Suppressor macrophage treated with lipopolysaccharide for 1 hour (primary cell): ENCODE measurements at regions not wholly inside any gene's neighbourhood (a gene's known extent, or its start where the extent isn't known, plus 50 kb on each side); places are given as distances from the start of the nearest gene placed in this dataset.

Experiments used
- DNase-seq, 3 donors: peaks; one replicate each; pipeline ENCODE4 v3.0.0-alpha.2; 2020 to 2022

GRCh38 chr5:4082966-4083564 lies 487.4 kb downstream of the IRX1 start:
- DNase-seq: no peak

DNA sequence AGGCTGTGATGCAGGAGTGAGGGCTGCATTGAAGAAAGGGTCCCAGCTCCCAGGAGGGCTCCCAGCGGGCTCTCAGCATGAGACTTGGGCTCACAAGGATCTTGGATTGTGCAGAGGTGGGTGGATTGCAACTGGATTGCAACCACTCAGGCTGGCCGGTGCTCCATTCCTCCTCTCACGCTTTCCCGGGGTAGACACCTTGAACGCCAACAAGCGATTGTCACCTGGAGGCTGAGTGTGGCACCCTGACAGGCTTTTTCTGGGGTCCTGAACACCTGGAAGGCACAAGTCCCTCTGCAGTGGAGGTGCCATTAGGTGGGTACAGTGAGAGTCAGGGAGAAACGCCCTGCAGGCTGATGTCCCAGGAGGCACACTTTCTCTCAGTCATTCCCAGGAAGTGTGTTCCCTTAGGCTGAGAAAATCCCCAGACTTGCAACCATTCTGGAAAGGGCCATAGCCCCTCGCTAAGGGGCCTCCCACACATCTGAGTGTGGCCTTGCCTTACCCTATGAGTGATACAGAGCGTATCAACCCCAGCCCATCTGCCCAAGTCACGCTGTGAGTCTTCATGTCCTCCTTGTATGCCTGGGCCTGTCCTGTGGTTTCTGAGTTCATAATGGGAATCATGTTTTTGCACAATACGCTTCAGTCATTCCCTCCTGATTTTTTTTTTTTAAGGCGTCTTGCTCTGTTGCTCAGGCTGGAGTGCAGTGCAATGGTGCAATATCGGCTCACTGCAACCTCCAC lies 488.1 kb downstream of the IRX1 start:
- DNase-seq: no peak

- DNase-seq: no peak
Observed at GRCh38 chr5:4086081-4086480, 490.4 kb downstream of the IRX1 start.

DNA sequence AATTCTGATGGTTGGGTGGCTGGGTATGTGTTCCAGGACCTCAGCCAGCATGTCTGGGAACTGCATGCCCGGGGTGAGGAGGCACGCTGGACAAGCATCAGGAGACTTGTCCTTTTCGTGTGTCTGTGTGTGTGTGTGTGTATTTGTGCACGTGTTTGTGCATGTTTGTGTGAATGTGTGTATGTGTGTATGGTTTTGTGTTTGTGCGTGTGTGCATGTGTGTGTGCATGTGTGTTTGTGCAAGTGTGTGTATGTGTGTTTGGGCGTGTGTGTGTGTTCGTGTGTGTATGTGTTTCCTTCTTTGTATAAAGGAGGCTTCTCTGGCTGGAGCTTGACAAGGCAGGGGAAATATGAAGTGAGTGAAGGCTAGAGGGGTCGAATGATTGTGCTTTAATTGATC lies 491.5 kb downstream of the IRX1 start:
- no peak for DNase-seq

DNA sequence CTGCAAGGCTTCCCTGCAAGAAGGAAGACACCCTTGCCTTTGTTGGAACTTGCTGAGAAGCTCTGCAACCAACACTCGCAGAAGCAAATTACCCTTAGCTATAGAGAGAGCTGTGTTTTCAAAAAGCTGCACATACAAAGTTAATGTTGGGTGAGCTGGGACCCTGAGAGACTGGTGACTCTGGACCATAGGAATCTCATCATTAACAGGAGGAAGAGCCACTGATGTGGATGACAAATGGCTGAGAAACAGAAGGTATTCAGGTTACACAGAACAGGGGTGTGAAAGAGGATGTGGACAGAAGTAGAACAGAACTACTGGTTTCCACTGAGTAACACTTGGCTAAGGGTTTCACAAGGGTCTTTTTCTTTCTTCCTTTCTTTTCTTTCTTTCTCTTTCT lies 493.5 kb downstream of the IRX1 start:
- DNase-seq: no peak

- no peak for DNase-seq
Observed at GRCh38 chr5:4093236-4093635, 497.6 kb downstream of the IRX1 start.

DNA sequence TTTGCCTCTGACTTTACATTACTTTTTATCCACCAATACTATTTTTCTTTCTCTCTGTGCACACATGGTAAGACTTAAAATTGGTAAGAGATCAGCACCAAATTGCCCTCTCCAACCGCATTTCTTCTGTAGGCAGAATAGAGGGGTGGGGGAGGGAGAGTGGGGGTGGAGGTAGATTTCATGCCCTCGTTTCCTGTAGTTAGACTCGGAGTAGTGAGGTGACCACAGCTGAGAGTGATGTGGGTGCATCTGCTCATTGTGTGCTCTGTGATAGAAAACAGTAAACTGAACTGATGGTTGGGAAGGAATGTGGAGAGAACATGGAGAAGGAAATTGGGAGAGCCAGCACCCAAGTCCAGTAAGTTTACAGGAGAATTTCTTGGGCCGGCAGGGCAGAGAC lies 498.3 kb downstream of the IRX1 start:
- no peak for DNase-seq

DNA sequence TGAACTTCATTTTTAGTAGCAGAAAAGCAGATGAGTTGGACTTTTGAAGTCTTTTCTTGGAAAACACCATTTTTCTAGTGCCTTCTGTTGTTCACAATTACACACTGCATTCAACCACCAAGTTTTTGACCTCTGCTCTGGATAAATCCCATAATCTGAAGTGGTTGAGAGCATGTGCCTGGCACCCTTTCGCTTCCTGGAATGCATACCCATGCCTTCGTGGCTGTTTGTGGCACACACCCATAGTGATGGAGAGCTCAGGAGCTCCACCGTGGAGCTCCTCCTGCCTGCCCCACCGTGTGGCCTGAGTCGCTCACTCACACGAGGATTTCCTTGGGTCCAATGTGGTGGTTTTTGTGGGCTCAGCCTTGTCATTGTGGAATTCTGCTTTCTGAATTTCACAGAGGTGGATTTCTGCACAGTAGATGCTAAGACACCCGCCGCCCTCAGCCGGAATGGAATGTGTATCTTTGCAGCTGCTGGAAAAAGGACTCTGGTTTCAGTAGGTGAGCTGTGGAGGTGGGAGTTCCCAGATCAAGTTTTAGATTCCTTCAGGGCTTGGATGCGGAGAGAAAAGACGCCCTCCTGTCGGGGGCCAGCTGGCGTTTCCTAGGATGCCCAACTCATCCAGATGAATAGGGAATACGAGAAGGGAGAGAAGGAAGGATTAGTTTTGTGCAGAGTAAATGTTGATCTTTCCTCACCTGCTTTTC lies 500.4 kb downstream of the IRX1 start:
- DNase-seq: no peak

GRCh38 chr5:4097199-4097598 lies 501.6 kb downstream of the IRX1 start:
- no peak for DNase-seq

DNA sequence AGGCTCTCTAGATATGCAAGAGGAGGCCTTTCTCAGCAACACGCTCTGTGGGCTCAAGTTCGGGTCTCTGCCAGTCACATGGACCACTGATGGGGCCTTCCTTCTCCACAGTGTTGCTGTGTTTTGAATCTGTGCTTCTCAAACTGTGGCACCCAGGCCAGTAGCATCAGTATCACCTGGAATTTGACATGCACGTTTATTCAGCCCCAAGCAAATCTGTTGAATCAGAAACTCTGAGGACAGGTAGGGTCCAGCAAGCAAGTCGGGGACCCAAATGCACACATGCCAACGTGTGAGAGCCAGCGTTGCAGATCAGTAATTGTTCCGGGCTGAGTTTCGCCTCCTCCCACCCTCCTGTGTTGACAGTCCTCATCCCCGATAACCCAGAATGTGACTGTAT lies 502.6 kb downstream of the IRX1 start:
- DNase-seq: no peak

DNA sequence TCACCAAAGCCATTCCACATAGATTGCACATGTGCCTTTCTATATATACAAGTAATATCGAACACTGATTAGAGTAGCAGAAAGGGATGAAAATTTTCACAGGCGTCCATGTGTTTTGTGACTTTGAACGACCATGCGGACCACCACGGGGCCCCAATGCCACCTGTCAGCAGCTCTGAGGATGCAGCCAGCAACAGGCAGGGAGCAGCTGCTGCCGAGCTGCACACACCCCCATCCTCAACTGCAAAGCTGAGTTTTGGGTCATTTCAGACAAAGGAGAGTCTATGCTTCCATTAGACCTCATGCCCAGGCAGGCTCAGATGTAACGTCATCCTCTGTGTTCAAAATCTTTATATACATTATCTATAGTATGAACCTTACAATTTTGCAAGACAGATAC lies 503.8 kb downstream of the IRX1 start:
- no peak for DNase-seq

- DNase-seq: no peak
Observed at GRCh38 chr5:4100739-4101138, 505.1 kb downstream of the IRX1 start.

GRCh38 chr5:4101189-4101588 lies 505.6 kb downstream of the IRX1 start:
- no peak for DNase-seq

- DNase-seq: no peak
Observed at GRCh38 chr5:4104831-4105597, 509.4 kb downstream of the IRX1 start.

GRCh38 chr5:4108690-4109089 lies 513.1 kb downstream of the IRX1 start:
- DNase-seq: no peak

DNA sequence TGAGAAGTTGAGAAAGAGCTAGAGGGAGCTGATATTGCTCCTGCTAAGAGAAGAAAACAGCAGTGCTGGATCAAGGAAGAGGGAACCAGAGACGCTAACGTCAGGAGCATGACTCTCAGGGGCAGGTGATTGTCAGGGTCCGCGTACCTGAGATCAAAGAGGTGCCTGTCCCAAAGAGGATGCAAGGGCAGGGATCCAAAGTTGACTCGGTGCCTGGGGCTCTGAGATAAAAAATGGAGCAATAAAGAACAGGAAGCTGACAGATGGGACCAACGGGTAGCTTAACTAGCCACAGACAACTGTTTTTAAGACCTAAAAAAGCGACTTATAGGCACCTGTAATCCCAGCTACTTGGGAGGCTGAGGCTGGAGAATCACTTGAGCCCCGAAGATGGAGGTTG lies 517.8 kb downstream of the IRX1 start:
- no peak for DNase-seq

DNA sequence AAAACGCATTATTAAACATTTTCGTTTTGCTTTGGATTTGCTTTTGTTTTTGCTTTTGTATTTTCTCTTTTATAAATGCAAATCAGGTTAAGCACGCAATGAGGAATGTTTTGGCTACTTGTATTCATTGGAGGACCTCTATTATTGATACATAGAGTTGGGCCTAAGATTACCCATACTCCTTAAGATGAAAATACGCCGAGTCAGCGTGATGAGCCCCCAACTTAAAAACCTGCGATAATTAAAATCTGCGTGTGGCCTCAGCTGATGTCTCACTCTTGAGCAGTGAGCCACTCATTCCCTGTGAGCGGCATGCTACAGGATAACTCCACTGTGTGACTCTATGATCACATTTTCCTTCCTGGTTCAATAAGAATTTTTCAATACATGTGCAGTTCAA lies 518.3 kb downstream of the IRX1 start:
- no peak for DNase-seq

DNA sequence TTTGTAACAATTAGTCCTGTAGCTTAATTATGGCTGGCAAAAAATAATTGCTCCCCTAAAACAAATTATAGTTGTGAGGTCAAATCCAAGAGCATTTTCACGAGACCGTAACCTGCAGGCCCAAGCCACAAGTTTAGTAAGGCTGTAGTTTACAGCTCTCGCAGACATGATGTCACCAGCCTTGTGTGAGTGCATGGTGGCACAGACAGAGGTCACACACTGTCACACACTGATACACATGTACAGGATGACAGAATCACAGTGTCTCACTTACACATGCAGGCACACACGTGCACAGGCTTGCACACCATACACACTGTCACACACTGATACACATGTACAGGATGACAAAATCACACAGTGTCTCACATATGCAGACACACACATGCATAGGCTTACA lies 518.8 kb downstream of the IRX1 start:
- DNase-seq: no peak

- DNase-seq: no peak
Observed at GRCh38 chr5:4116834-4117233, 521.2 kb downstream of the IRX1 start.

GRCh38 chr5:4124221-4124970 lies 528.8 kb downstream of the IRX1 start:
- DNase-seq: no peak

DNA sequence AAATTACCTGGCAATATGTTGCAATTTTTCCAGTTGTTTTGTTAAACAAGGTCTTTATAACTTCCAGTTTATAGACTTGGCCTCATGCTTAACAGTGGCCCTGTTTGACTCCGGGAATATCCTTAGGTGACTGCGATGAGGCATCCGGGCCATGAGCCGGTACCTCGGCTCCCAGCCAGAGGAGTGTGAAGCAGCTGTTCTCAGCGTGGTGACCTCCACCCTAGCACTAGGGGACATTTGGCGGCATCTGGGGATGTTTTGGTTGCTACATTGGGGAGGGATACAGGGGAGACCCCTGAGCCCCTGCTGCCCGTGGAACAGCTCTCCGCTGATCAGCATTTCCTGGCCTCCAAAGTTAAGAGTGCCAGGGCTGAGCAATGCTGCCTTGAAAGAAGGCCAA lies 533.4 kb downstream of the IRX1 start:
- DNase-seq: no peak

GRCh38 chr5:4129523-4129922 lies 533.9 kb downstream of the IRX1 start:
- DNase-seq: no peak

GRCh38 chr5:4130819-4131218 lies 535.2 kb downstream of the IRX1 start:
- DNase-seq: no peak
